Liver (tissue), 7 donors: ENCODE measurements at regions not wholly inside any gene's neighbourhood (a gene's known extent, or its start where the extent isn't known, plus 50 kb on each side); places are given as distances from the start of the nearest gene placed in this dataset.

Experiments used
- DNase-seq: peaks from one replicate; pipeline ENCODE4 v3.0.0-alpha.2; 2017; ENCODE audit warnings: low spot score
- H3K27ac ChIP-seq, 2 donors: one replicate each; pipeline ENCODE4 v1.7.0; 2013; ENCODE audit warnings: inconsistent platforms in 2 of 2, low read length in 2 of 2, control low read depth in 1 of 2, low read depth in 1 of 2, mild to moderate bottlenecking in 1 of 2
- H3K27me3 ChIP-seq, 4 donors: one replicate each; pipeline versions ENCODE4 v1.6.1 to v1.7.0; 2013; ENCODE audit warnings: low read length in 3 of 4, inconsistent platforms in 1 of 4, mild to moderate bottlenecking in 1 of 4, moderate library complexity in 1 of 4; ENCODE audit not compliant: control insufficient read depth in 4 of 4, insufficient read depth in 4 of 4
- H3K36me3 ChIP-seq, 4 donors: one replicate each; pipeline versions ENCODE4 v1.6.1 to v1.7.0; 2013; ENCODE audit warnings: low read length in 3 of 4, mild to moderate bottlenecking in 3 of 4, low read depth in 1 of 4, moderate library complexity in 1 of 4; ENCODE audit not compliant: control insufficient read depth in 4 of 4, insufficient read depth in 3 of 4
- H3K4me1 ChIP-seq, 4 donors: one replicate each; pipeline versions ENCODE4 v1.6.1 to v1.7.0; 2013; ENCODE audit warnings: low read length in 3 of 4, mild to moderate bottlenecking in 3 of 4, moderate library complexity in 1 of 4; ENCODE audit not compliant: control insufficient read depth in 4 of 4, insufficient read depth in 4 of 4
- H3K4me3 ChIP-seq, 3 donors: one replicate each; pipeline versions ENCODE4 v1.6.1 to v1.7.0; 2013; ENCODE audit warnings: low read length in 3 of 3, control low read depth in 1 of 3, low read depth in 1 of 3, mild to moderate bottlenecking in 1 of 3
- H3K9ac ChIP-seq, 2 donors: one replicate each; pipeline ENCODE4 v1.7.0; 2013; ENCODE audit warnings: low read length in 2 of 2, mild to moderate bottlenecking in 2 of 2, moderate library complexity in 2 of 2, control low read depth in 1 of 2, low read depth in 1 of 2
- H3K9me3 ChIP-seq, 4 donors: one replicate each; pipeline versions ENCODE4 v1.6.1 to v1.7.0; 2013; ENCODE audit warnings: low read length in 3 of 4; ENCODE audit not compliant: control insufficient read depth in 4 of 4
- EGR1 ChIP-seq, 2 donors: IDR thresholded peaks; 2 replicates each; pipeline ENCODE4 v1.6.1; 2016 to 2018; ENCODE audit warnings: antibody characterized with exemption in 2 of 2, low read depth in 2 of 2
- FOXA1 ChIP-seq: IDR thresholded peaks from 2 replicates; pipeline ENCODE4 v1.6.1; 2016; ENCODE audit warnings: antibody characterized with exemption
- FOXA2 ChIP-seq: IDR thresholded peaks from 2 replicates; pipeline ENCODE4 v1.6.1; 2016; ENCODE audit warnings: antibody characterized with exemption
- GABPA ChIP-seq, 2 donors: IDR thresholded peaks in 1 of 2; conservative IDR thresholded peaks in 1 of 2; 2 replicates each; pipeline ENCODE4 v1.6.1; 2016; ENCODE audit warnings: antibody characterized with exemption in 2 of 2, mild to moderate bottlenecking in 1 of 2, moderate library complexity in 1 of 2
- HNF4A ChIP-seq, 2 donors: conservative IDR thresholded peaks; 2 replicates each; pipeline ENCODE4 v1.6.1; 2016; ENCODE audit warnings: antibody characterized with exemption in 2 of 2, mild to moderate bottlenecking in 2 of 2
- HNF4G ChIP-seq: IDR thresholded peaks from 2 replicates; pipeline ENCODE4 v1.6.1; 2016; ENCODE audit warnings: antibody characterized with exemption
- JUND ChIP-seq, 2 donors: IDR thresholded peaks; 2 replicates each; pipeline ENCODE4 v1.6.1; 2016; ENCODE audit warnings: antibody characterized with exemption in 2 of 2
- NR2F2 ChIP-seq: IDR thresholded peaks from 2 replicates; pipeline ENCODE4 v1.6.1; 2016; ENCODE audit warnings: antibody characterized with exemption
- RAD21 ChIP-seq, 2 donors: IDR thresholded peaks; 2 replicates each; pipeline ENCODE4 v1.6.1; 2016; ENCODE audit warnings: antibody characterized with exemption in 2 of 2, mild to moderate bottlenecking in 2 of 2
- RXRA ChIP-seq, 2 donors: IDR thresholded peaks; 2 replicates each; pipeline ENCODE4 v1.6.1; 2017 to 2018; ENCODE audit warnings: antibody characterized with exemption in 2 of 2, mild to moderate bottlenecking in 1 of 2
- SP1 ChIP-seq: IDR thresholded peaks from 2 replicates; pipeline ENCODE4 v1.6.1; 2018; ENCODE audit warnings: antibody characterized with exemption, mild to moderate bottlenecking
- TAF1 ChIP-seq: conservative IDR thresholded peaks from 2 replicates; pipeline ENCODE4 v1.6.1; 2016; ENCODE audit warnings: antibody characterized with exemption, mild to moderate bottlenecking
- YY1 ChIP-seq: IDR thresholded peaks from 2 replicates; pipeline ENCODE4 v1.6.1; 2016; ENCODE audit warnings: antibody characterized with exemption, mild to moderate bottlenecking
- WGBS: extraction: QIAGEN DNeasy Blood & Tissue Kit; methylation state at CpG from one replicate; pipeline ENCODE4 v1.1.7; 2013; 5-methylcytosine and 5-hydroxymethylcytosine counted together
- TF ChIP-seq, protein P1 (sequence below): IDR thresholded peaks from 2 replicates; pipeline ENCODE4 v1.6.1; 2016; ENCODE audit warnings: antibody characterized with exemption, mild to moderate bottlenecking
- TF ChIP-seq, protein P2 (sequence below): IDR thresholded peaks from 2 replicates; pipeline ENCODE4 v1.6.1; 2016; ENCODE audit warnings: antibody characterized with exemption
- TF ChIP-seq, protein P3 (sequence below): IDR thresholded peaks from 2 replicates; pipeline ENCODE4 v1.6.1; 2016; ENCODE audit warnings: antibody characterized with exemption
- donor health status: healthy.
- donor health status: healthy.
- donor health status: healthy.
- donor health status: healthy.

DNA sequence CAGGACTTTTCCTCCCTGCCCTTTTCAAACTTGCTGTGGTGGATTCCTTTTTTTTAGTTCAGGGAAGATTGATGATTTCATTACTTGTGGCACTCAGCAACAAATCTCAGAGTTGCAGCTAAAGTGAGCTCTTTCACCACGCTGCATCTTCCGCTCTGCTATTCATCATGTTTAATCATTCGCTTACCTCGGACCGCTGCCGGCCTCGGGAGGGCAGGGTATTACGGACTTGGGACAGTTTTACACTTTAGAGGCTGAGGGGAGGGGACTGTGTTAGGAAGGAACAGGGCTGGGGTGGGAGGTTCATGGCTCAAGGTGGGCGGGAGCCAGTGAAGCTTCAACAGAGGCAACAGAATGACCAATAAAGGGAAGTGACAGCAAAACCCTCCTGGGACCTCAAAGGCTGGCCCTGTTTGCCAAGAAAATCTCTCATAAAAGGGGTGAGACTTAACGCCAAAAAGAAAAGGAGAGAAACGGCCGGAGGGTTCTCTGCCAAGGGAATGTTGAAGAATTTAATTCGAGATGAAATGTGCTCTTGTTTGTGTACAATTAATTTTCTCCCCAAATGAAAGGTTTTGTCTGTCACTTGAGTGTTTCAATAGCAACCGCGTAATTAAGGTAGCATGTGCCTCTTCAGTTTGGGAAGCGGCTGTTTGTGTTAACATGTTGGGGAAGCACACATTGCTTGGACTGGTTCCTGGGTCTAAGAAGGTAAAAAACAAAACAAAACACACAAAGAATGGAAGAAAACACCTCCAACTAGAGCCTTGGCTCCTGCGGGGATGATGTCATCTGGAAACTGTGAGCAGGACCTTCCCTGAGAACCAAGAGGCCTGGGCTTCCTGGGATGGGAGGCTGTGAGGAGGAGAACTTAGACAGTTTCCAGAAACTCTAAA lies 72.5 kb upstream of the SULF2 start:
- Histone ChIP-seq H3K27ac (no peak overlapping the region), H3K36me3 (no peaks in the 10 kb centered on the region), H3K4me1 (no peaks in the 10 kb centered on the region), H3K9me3 (peaks cover 0 to 4% (median 2%) of the 10 kb centered on the region in 4 donors), H3K9ac (no peak overlapping the region), H3K4me3 (no peak overlapping the region), H3K27me3 (peaks cover 0 to 2% (median 0%) of the 10 kb centered on the region in 4 donors)
- no peak for DNase-seq
- TF ChIP-seq, protein P1, sequence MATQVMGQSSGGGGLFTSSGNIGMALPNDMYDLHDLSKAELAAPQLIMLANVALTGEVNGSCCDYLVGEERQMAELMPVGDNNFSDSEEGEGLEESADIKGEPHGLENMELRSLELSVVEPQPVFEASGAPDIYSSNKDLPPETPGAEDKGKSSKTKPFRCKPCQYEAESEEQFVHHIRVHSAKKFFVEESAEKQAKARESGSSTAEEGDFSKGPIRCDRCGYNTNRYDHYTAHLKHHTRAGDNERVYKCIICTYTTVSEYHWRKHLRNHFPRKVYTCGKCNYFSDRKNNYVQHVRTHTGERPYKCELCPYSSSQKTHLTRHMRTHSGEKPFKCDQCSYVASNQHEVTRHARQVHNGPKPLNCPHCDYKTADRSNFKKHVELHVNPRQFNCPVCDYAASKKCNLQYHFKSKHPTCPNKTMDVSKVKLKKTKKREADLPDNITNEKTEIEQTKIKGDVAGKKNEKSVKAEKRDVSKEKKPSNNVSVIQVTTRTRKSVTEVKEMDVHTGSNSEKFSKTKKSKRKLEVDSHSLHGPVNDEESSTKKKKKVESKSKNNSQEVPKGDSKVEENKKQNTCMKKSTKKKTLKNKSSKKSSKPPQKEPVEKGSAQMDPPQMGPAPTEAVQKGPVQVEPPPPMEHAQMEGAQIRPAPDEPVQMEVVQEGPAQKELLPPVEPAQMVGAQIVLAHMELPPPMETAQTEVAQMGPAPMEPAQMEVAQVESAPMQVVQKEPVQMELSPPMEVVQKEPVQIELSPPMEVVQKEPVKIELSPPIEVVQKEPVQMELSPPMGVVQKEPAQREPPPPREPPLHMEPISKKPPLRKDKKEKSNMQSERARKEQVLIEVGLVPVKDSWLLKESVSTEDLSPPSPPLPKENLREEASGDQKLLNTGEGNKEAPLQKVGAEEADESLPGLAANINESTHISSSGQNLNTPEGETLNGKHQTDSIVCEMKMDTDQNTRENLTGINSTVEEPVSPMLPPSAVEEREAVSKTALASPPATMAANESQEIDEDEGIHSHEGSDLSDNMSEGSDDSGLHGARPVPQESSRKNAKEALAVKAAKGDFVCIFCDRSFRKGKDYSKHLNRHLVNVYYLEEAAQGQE = no peak
- TF ChIP-seq YY1 = no peak
- TF ChIP-seq FOXA2 = no peak
- no peak for TF ChIP-seq HNF4G
- TF ChIP-seq GABPA (IDR thresholded peaks at IDR 0.05 in 1 of 2, conservative IDR thresholded peaks at IDR 0.05 in 1 of 2) = no peak
- TF ChIP-seq NR2F2 = no peak
- TF ChIP-seq, protein P2, sequence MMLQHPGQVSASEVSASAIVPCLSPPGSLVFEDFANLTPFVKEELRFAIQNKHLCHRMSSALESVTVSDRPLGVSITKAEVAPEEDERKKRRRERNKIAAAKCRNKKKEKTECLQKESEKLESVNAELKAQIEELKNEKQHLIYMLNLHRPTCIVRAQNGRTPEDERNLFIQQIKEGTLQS = no peak
- TF ChIP-seq JUND (IDR thresholded peaks at IDR 0.05) = no peak
- TF ChIP-seq SP1 = no peak
- TF ChIP-seq FOXA1 = no peak
- 56% methylated on average over 17 of the region's 17 CpGs for WGBS

DNA sequence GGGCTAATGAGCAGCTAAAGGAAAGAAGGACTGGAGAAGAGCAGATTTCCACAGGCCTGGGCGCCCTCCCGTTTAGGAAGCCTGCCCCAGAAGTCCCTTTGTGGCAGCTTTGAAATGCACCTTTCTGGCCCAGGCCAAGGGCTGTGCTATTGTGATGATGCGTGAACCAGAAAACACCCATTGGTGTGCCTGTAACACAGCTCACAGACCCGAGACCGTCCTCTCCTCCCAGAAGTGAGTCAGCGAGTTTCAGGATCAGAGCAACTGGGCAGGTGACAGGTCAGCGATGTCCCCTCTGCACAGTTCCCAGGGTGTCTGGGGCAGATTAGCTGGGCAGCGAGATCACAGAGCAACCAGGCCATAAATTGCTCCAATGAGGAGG lies 71.9 kb upstream of the SULF2 start:
- peaks cover 0 to 2% (median 0%) of the 10 kb centered on the region in 4 donors for H3K27me3 ChIP-seq
- no peak overlapping the region for H3K4me3 ChIP-seq
- TF ChIP-seq, protein P3, sequence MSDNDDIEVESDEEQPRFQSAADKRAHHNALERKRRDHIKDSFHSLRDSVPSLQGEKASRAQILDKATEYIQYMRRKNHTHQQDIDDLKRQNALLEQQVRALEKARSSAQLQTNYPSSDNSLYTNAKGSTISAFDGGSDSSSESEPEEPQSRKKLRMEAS = no peak
- TF ChIP-seq HNF4A (conservative IDR thresholded peaks at IDR 0.05) (no peak), HNF4G (no peak), JUND (IDR thresholded peaks at IDR 0.05) (no peak), NR2F2 (no peak)
- TF ChIP-seq, protein P2 = no peak
- H3K27ac ChIP-seq = no peak overlapping the region
- no peaks in the 10 kb centered on the region for H3K36me3 ChIP-seq
- DNase-seq = no peak
- no peaks in the 10 kb centered on the region for H3K4me1 ChIP-seq
- 63% methylated on average over 8 of the region's 8 CpGs for WGBS
- no peak overlapping the region for H3K9ac ChIP-seq
- H3K9me3 ChIP-seq = no peaks in the 10 kb centered on the region

DNA sequence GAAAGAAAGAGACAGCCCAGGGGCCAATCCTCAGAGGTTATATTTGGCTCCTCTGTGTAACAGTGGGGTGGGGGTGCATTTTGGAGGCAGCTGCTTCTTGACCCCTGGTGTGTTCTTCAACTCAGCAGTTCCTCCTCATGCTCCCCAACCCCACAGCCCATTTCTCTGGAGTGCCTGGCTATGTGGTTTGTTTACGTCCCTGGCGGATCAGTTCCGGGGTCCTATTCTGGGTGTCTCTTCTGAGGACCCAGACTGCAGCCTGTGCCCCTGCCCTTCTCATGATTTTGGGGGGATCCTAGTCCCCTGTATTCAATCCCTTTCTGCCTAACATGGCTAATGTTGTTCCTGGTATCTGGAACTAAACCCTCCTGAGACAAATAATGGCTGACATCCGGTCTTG lies 70.5 kb upstream of the SULF2 start:
- no peak for DNase-seq
- Histone ChIP-seq H3K9me3 (no peaks in the 10 kb centered on the region), H3K9ac (no peak overlapping the region), H3K27ac (no peak overlapping the region), H3K4me3 (no peak overlapping the region), H3K4me1 (no peaks in the 10 kb centered on the region), H3K36me3 (no peaks in the 10 kb centered on the region), H3K27me3 (peaks cover 0 to 2% (median 0%) of the 10 kb centered on the region in 4 donors)
- 95% methylated on average over 4 of the region's 4 CpGs for WGBS
- TF ChIP-seq, protein P1 = no peak
- TF ChIP-seq SP1 = no peak
- TF ChIP-seq GABPA (IDR thresholded peaks at IDR 0.05 in 1 of 2, conservative IDR thresholded peaks at IDR 0.05 in 1 of 2) = no peak
- TF ChIP-seq HNF4G = no peak
- no peak for TF ChIP-seq YY1
- TF ChIP-seq HNF4A (conservative IDR thresholded peaks at IDR 0.05) = no peak
- no peak for TF ChIP-seq TAF1
- TF ChIP-seq FOXA1 = no peak
- TF ChIP-seq FOXA2 = no peak
- TF ChIP-seq RAD21 (IDR thresholded peaks at IDR 0.05) = no peak
- TF ChIP-seq, protein P3 = no peak
- no peak for TF ChIP-seq EGR1 (IDR thresholded peaks at IDR 0.05; ENCODE audit: low read depth in 2 of 2)
- no peak for TF ChIP-seq RXRA (IDR thresholded peaks at IDR 0.05)
- TF ChIP-seq JUND (IDR thresholded peaks at IDR 0.05) = no peak
